ENCODE measurements at regions not wholly inside any gene's neighbourhood (a gene's known extent, or its start where the extent isn't known, plus 50 kb on each side); places are given as distances from the start of the nearest gene placed in this dataset.

- H3K9me3 ChIP-seq (replicated peaks in 1 of 2; ENCODE audit: control insufficient read depth in 2 of 2, insufficient read depth in 1 of 2, low read depth in 1 of 2, low read length in 2 of 2), result peaks cover 1 to 4% of the 10 kb centered on the region in 2 donors
- peak overlapping the region; percentile 35 for H2BK15ac ChIP-seq (ENCODE audit: low read length)
- H3K36me3 ChIP-seq (replicated peaks in 1 of 2; ENCODE audit: control insufficient read depth in 2 of 2, insufficient read depth in 2 of 2, low read length in 2 of 2), result peaks cover 2 to 15% of the 10 kb centered on the region in 2 donors
- H3K14ac ChIP-seq (ENCODE audit: low read length), result no peak overlapping the region
- H2AK5ac ChIP-seq (ENCODE audit: low read depth, low read length), result no peak overlapping the region
- no peaks in the 10 kb centered on the region for H3K27me3 ChIP-seq (ENCODE audit: control insufficient read depth in 3 of 3, insufficient read depth in 3 of 3, low read depth in 1 of 3, low read length in 3 of 3)
- no peak overlapping the region for H3K4me2 ChIP-seq (ENCODE audit: insufficient read depth, low read length, poor library complexity, severe bottlenecking)
- WGBS, 2 donors (ENCODE audit: extremely low coverage in 2 of 2, insufficient read length in 2 of 2, insufficient replicate concordance in 1 of 2), result no CpG with 5 or more reads among the region's 12 CpGs
- H3K9ac ChIP-seq (ENCODE audit: low read depth, low read length, poor library complexity), result no peak overlapping the region
- H2BK120ac ChIP-seq (ENCODE audit: low read depth, low read length), result no peak overlapping the region
- H3K18ac ChIP-seq (ENCODE audit: low read length), result no peak overlapping the region
- H4K8ac ChIP-seq (ENCODE audit: low read depth, low read length), result no peak overlapping the region
- no peak overlapping the region for H2AFZ ChIP-seq (ENCODE audit: low read length)
- no peak overlapping the region for H3K4ac ChIP-seq (ENCODE audit: low read length)
- no peak overlapping the region for H3K4me3 ChIP-seq (ENCODE audit: low read length in 2 of 2)
- H2BK5ac ChIP-seq (ENCODE audit: low read length), result no peak overlapping the region
- no peak overlapping the region for H3K27ac ChIP-seq (replicated peaks; ENCODE audit: low read length)
- H4K91ac ChIP-seq (ENCODE audit: low read depth, low read length, poor library complexity), result no peak overlapping the region
- H3K4me1 ChIP-seq (ENCODE audit: control insufficient read depth in 2 of 2, insufficient read depth in 1 of 2, low read depth in 1 of 2, low read length in 2 of 2), result no peaks in the 10 kb centered on the region
- H3K79me1 ChIP-seq (ENCODE audit: low read depth, low read length), result peaks cover 2% of the 10 kb centered on the region
- no peak overlapping the region for H2BK12ac ChIP-seq (ENCODE audit: low read length)
- no peak for DNase-seq (ENCODE audit: low spot score)
- H3K23ac ChIP-seq (ENCODE audit: low read depth, low read length, poor library complexity), result no peak overlapping the region
Measured at GRCh38 chr17:77505181-77505639, 364.4 kb downstream of the SEC14L1 start.

- no peak overlapping the region for H4K8ac ChIP-seq (ENCODE audit: low read depth, low read length)
- no peak overlapping the region for H3K9ac ChIP-seq (ENCODE audit: low read depth, low read length, poor library complexity)
- WGBS, 2 donors (ENCODE audit: extremely low coverage in 2 of 2, insufficient read length in 2 of 2, insufficient replicate concordance in 1 of 2), result no CpG with 5 or more reads among the region's 27 CpGs
- peaks cover 2% of the 10 kb centered on the region for H3K79me1 ChIP-seq (ENCODE audit: low read depth, low read length)
- peak overlapping the region; percentile 44 for H3K14ac ChIP-seq (ENCODE audit: low read length)
- peak overlapping the region; percentile 68 for H2BK15ac ChIP-seq (ENCODE audit: low read length)
- H3K4ac ChIP-seq (ENCODE audit: low read length), result no peak overlapping the region
- H3K4me1 ChIP-seq (ENCODE audit: control insufficient read depth in 2 of 2, insufficient read depth in 1 of 2, low read depth in 1 of 2, low read length in 2 of 2), result no peaks in the 10 kb centered on the region
- H3K36me3 ChIP-seq (replicated peaks in 1 of 2; ENCODE audit: control insufficient read depth in 2 of 2, insufficient read depth in 2 of 2, low read length in 2 of 2), result peaks cover 2 to 4% of the 10 kb centered on the region in 2 donors
- no peak overlapping the region for H3K4me2 ChIP-seq (ENCODE audit: insufficient read depth, low read length, poor library complexity, severe bottlenecking)
- H3K27me3 ChIP-seq (ENCODE audit: control insufficient read depth in 3 of 3, insufficient read depth in 3 of 3, low read depth in 1 of 3, low read length in 3 of 3), result no peaks in the 10 kb centered on the region
- H3K4me3 ChIP-seq (ENCODE audit: low read length in 2 of 2), result no peak overlapping the region
- DNase-seq (ENCODE audit: low spot score), result no peak
- H2AK5ac ChIP-seq (ENCODE audit: low read depth, low read length), result peak overlapping the region; percentile 79
- no peak overlapping the region for H2BK12ac ChIP-seq (ENCODE audit: low read length)
- H3K23ac ChIP-seq (ENCODE audit: low read depth, low read length, poor library complexity), result no peak overlapping the region
- peaks cover 4 to 5% of the 10 kb centered on the region in 2 donors for H3K9me3 ChIP-seq (replicated peaks in 1 of 2; ENCODE audit: control insufficient read depth in 2 of 2, insufficient read depth in 1 of 2, low read depth in 1 of 2, low read length in 2 of 2)
- no peak overlapping the region for H3K18ac ChIP-seq (ENCODE audit: low read length)
- H2BK5ac ChIP-seq (ENCODE audit: low read length), result no peak overlapping the region
- no peak overlapping the region for H3K27ac ChIP-seq (replicated peaks; ENCODE audit: low read length)
- no peak overlapping the region for H4K91ac ChIP-seq (ENCODE audit: low read depth, low read length, poor library complexity)
- H2BK120ac ChIP-seq (ENCODE audit: low read depth, low read length), result no peak overlapping the region
- H2AFZ ChIP-seq (ENCODE audit: low read length), result no peak overlapping the region
Measured at GRCh38 chr17:77506371-77506991, 365.7 kb downstream of the SEC14L1 start.

- no peak overlapping the region for H2BK120ac ChIP-seq (ENCODE audit: low read depth, low read length)
- DNase-seq (ENCODE audit: low spot score), result no peak
- H3K27ac ChIP-seq (replicated peaks; ENCODE audit: low read length), result no peak overlapping the region
- H3K4me2 ChIP-seq (ENCODE audit: insufficient read depth, low read length, poor library complexity, severe bottlenecking), result no peak overlapping the region
- no peaks in the 10 kb centered on the region for H3K36me3 ChIP-seq (replicated peaks in 1 of 2; ENCODE audit: control insufficient read depth in 2 of 2, insufficient read depth in 2 of 2, low read length in 2 of 2)
- no peak overlapping the region for H3K4me3 ChIP-seq (ENCODE audit: low read length in 2 of 2)
- H2AFZ ChIP-seq (ENCODE audit: low read length), result no peak overlapping the region
- H2AK5ac ChIP-seq (ENCODE audit: low read depth, low read length), result peak overlapping the region; percentile 42
- H2BK12ac ChIP-seq (ENCODE audit: low read length), result peak overlapping the region; percentile 24
- H3K18ac ChIP-seq (ENCODE audit: low read length), result no peak overlapping the region
- H3K9me3 ChIP-seq (replicated peaks in 1 of 2; ENCODE audit: control insufficient read depth in 2 of 2, insufficient read depth in 1 of 2, low read depth in 1 of 2, low read length in 2 of 2), result peaks cover 5 to 6% of the 10 kb centered on the region in 2 donors
- no peak overlapping the region for H2BK5ac ChIP-seq (ENCODE audit: low read length)
- H2BK15ac ChIP-seq (ENCODE audit: low read length), result no peak overlapping the region
- no peaks in the 10 kb centered on the region for H3K4me1 ChIP-seq (ENCODE audit: control insufficient read depth in 2 of 2, insufficient read depth in 1 of 2, low read depth in 1 of 2, low read length in 2 of 2)
- no peak overlapping the region for H4K91ac ChIP-seq (ENCODE audit: low read depth, low read length, poor library complexity)
- WGBS, 2 donors (ENCODE audit: extremely low coverage in 2 of 2, insufficient read length in 2 of 2, insufficient replicate concordance in 1 of 2), result no CpG with 5 or more reads among the region's 19 CpGs
- H3K27me3 ChIP-seq (ENCODE audit: control insufficient read depth in 3 of 3, insufficient read depth in 3 of 3, low read depth in 1 of 3, low read length in 3 of 3), result no peaks in the 10 kb centered on the region
- peak overlapping the region; percentile 24 for H3K9ac ChIP-seq (ENCODE audit: low read depth, low read length, poor library complexity)
- peak overlapping the region; percentile 50 for H3K23ac ChIP-seq (ENCODE audit: low read depth, low read length, poor library complexity)
- no peak overlapping the region for H3K14ac ChIP-seq (ENCODE audit: low read length)
- H4K8ac ChIP-seq (ENCODE audit: low read depth, low read length), result no peak overlapping the region
- H3K4ac ChIP-seq (ENCODE audit: low read length), result no peak overlapping the region
- peaks cover 2% of the 10 kb centered on the region for H3K79me1 ChIP-seq (ENCODE audit: low read depth, low read length)
Measured at GRCh38 chr17:77507111-77507885, 366.5 kb downstream of the SEC14L1 start.

GRCh38 chr17:77508047-77508715, 367.4 kb downstream of the SEC14L1 start:
- H3K4me3 ChIP-seq (ENCODE audit: low read length in 2 of 2), result no peak overlapping the region
- H3K27me3 ChIP-seq (ENCODE audit: control insufficient read depth in 3 of 3, insufficient read depth in 3 of 3, low read depth in 1 of 3, low read length in 3 of 3), result no peaks in the 10 kb centered on the region
- no peak overlapping the region for H2AFZ ChIP-seq (ENCODE audit: low read length)
- H2BK15ac ChIP-seq (ENCODE audit: low read length), result no peak overlapping the region
- H4K8ac ChIP-seq (ENCODE audit: low read depth, low read length), result no peak overlapping the region
- H3K4me1 ChIP-seq (ENCODE audit: control insufficient read depth in 2 of 2, insufficient read depth in 1 of 2, low read depth in 1 of 2, low read length in 2 of 2), result no peaks in the 10 kb centered on the region
- no peaks in the 10 kb centered on the region for H3K79me1 ChIP-seq (ENCODE audit: low read depth, low read length)
- H2BK12ac ChIP-seq (ENCODE audit: low read length), result no peak overlapping the region
- no peak overlapping the region for H4K91ac ChIP-seq (ENCODE audit: low read depth, low read length, poor library complexity)
- H3K9me3 ChIP-seq (replicated peaks in 1 of 2; ENCODE audit: control insufficient read depth in 2 of 2, insufficient read depth in 1 of 2, low read depth in 1 of 2, low read length in 2 of 2), result peaks cover 5 to 6% of the 10 kb centered on the region in 2 donors
- H3K4ac ChIP-seq (ENCODE audit: low read length), result no peak overlapping the region
- H3K4me2 ChIP-seq (ENCODE audit: insufficient read depth, low read length, poor library complexity, severe bottlenecking), result no peak overlapping the region
- H3K27ac ChIP-seq (replicated peaks; ENCODE audit: low read length), result no peak overlapping the region
- H2BK5ac ChIP-seq (ENCODE audit: low read length), result no peak overlapping the region
- no peaks in the 10 kb centered on the region for H3K36me3 ChIP-seq (replicated peaks in 1 of 2; ENCODE audit: control insufficient read depth in 2 of 2, insufficient read depth in 2 of 2, low read length in 2 of 2)
- WGBS, 2 donors (ENCODE audit: extremely low coverage in 2 of 2, insufficient read length in 2 of 2, insufficient replicate concordance in 1 of 2), result no CpG with 5 or more reads among the region's 6 CpGs
- H2BK120ac ChIP-seq (ENCODE audit: low read depth, low read length), result no peak overlapping the region
- H3K23ac ChIP-seq (ENCODE audit: low read depth, low read length, poor library complexity), result peak overlapping the region; percentile 50
- peak overlapping the region; percentile 75 for H3K18ac ChIP-seq (ENCODE audit: low read length)
- peak overlapping the region; percentile 42 for H2AK5ac ChIP-seq (ENCODE audit: low read depth, low read length)
- no peak for DNase-seq (ENCODE audit: low spot score)
- H3K14ac ChIP-seq (ENCODE audit: low read length), result no peak overlapping the region
- H3K9ac ChIP-seq (ENCODE audit: low read depth, low read length, poor library complexity), result peak overlapping the region; percentile 78
